NT2/D1 (cell line): ENCODE measurements at regions not wholly inside any gene's neighbourhood (a gene's known extent, or its start where the extent isn't known, plus 50 kb on each side); places are given as distances from the start of the nearest gene placed in this dataset.
A peak's percentile ranks its signal among the peaks of the same experiment; 100 is the strongest.

Experiments
- DNase-seq: peaks from one replicate; pipeline ENCODE4 v3.0.0-alpha.2; 2011; ENCODE audit warnings: low read depth, low spot score
- H3K27me3 ChIP-seq: 2 replicates; pipeline ENCODE4 v1.6.0; 2011; ENCODE audit warnings: mild to moderate bottlenecking; ENCODE audit not compliant: insufficient read length, insufficient read depth
- H3K36me3 ChIP-seq: 2 replicates; pipeline ENCODE4 v1.6.1; 2011; ENCODE audit warnings: mild to moderate bottlenecking, low read length, mixed read lengths; ENCODE audit not compliant: insufficient read depth, insufficient read length
- H3K4me1 ChIP-seq: 2 replicates; pipeline ENCODE4 v1.5.1; 2011; ENCODE audit not compliant: insufficient read depth, insufficient read length
- H3K4me3 ChIP-seq: 2 replicates; pipeline ENCODE4 v1.5.1; 2011; ENCODE audit warnings: low read depth; ENCODE audit not compliant: insufficient read length
- H3K9ac ChIP-seq: 2 replicates; pipeline ENCODE4 v1.6.0; 2011; ENCODE audit warnings: low read depth; ENCODE audit not compliant: insufficient read length
- H3K9me3 ChIP-seq: 2 replicates; pipeline ENCODE4 v1.5.1; 2011; ENCODE audit warnings: mild to moderate bottlenecking, low read length; ENCODE audit not compliant: insufficient read depth
- SUZ12 ChIP-seq: IDR thresholded peaks from 2 replicates; pipeline ENCODE4 v1.6.1; 2011; ENCODE audit not compliant: insufficient read length, insufficient read depth; ENCODE audit errors: extremely low read depth
- YY1 ChIP-seq: IDR thresholded peaks from 2 replicates; pipeline ENCODE4 v1.6.1; 2011; ENCODE audit not compliant: insufficient read length, insufficient read depth
- ZNF274 ChIP-seq: IDR thresholded peaks from 2 replicates; pipeline ENCODE4 v1.6.1; 2011; ENCODE audit warnings: mild to moderate bottlenecking, low read depth, low read length

- H3K27me3 ChIP-seq = peaks cover 5% of the 10 kb centered on the region
- no peaks in the 10 kb centered on the region for H3K36me3 ChIP-seq
- DNase-seq = peak; percentile 28
- peak overlapping the region; percentile 26 for H3K9ac ChIP-seq
- no peak overlapping the region for H3K4me3 ChIP-seq
- no peak for TF ChIP-seq YY1
- TF ChIP-seq SUZ12 = no peak
- no peak for TF ChIP-seq ZNF274
- H3K9me3 ChIP-seq = no peaks in the 10 kb centered on the region
- peaks cover 4% of the 10 kb centered on the region for H3K4me1 ChIP-seq
Observed at GRCh38 chr14:95460647-95461478, 55.6 kb downstream of the SYNE3 start.

- H3K9me3 ChIP-seq = no peaks in the 10 kb centered on the region
Observed at GRCh38 chr14:95458906-95459305, 57.5 kb downstream of the SYNE3 start.

GRCh38 chr14:95458459-95458858, 58.0 kb downstream of the SYNE3 start:
- Histone ChIP-seq H3K4me3 (no peak overlapping the region), H3K9me3 (no peaks in the 10 kb centered on the region), H3K27me3 (peaks cover 5% of the 10 kb centered on the region), H3K4me1 (peaks cover 4% of the 10 kb centered on the region), H3K36me3 (no peaks in the 10 kb centered on the region), H3K9ac (no peak overlapping the region)
- no peak for TF ChIP-seq ZNF274
- no peak for TF ChIP-seq SUZ12
- TF ChIP-seq YY1 = no peak
- DNase-seq = no peak

More at GRCh38 chr14:95458906-95459305, 57.5 kb downstream of the SYNE3 start:
- no peak for DNase-seq
- Histone ChIP-seq H3K27me3 (peaks cover 5% of the 10 kb centered on the region), H3K4me1 (peaks cover 4% of the 10 kb centered on the region), H3K9ac (no peak overlapping the region), H3K4me3 (no peak overlapping the region), H3K36me3 (no peaks in the 10 kb centered on the region)
- TF ChIP-seq SUZ12 (no peak), ZNF274 (no peak), YY1 (no peak)

GRCh38 chr14:95456281-95456680, 60.2 kb downstream of the SYNE3 start:
- TF ChIP-seq SUZ12 (no peak), ZNF274 (no peak), YY1 (no peak)
- Histone ChIP-seq H3K4me1 (peaks cover 3% of the 10 kb centered on the region), H3K9me3 (no peaks in the 10 kb centered on the region), H3K9ac (no peak overlapping the region), H3K36me3 (no peaks in the 10 kb centered on the region), H3K27me3 (no peaks in the 10 kb centered on the region), H3K4me3 (no peak overlapping the region)
- no peak for DNase-seq

- H3K27me3 ChIP-seq = no peaks in the 10 kb centered on the region
- H3K4me3 ChIP-seq = no peak overlapping the region
- no peaks in the 10 kb centered on the region for H3K9me3 ChIP-seq
- peaks cover 3% of the 10 kb centered on the region for H3K4me1 ChIP-seq
- DNase-seq = no peak
- no peaks in the 10 kb centered on the region for H3K36me3 ChIP-seq
- TF ChIP-seq YY1 (no peak), SUZ12 (no peak), ZNF274 (no peak)
- H3K9ac ChIP-seq = no peak overlapping the region
Observed at GRCh38 chr14:95455246-95455645, 61.2 kb downstream of the SYNE3 start.

GRCh38 chr14:95453713-95453980, 62.8 kb downstream of the SYNE3 start:
- Histone ChIP-seq H3K4me3 (no peak overlapping the region), H3K36me3 (no peaks in the 10 kb centered on the region), H3K27me3 (no peaks in the 10 kb centered on the region), H3K9me3 (no peaks in the 10 kb centered on the region), H3K4me1 (peaks cover 3% of the 10 kb centered on the region), H3K9ac (no peak overlapping the region)
- DNase-seq = no peak
- no peak for TF ChIP-seq ZNF274
- TF ChIP-seq SUZ12 = no peak
- TF ChIP-seq YY1 = no peak

GRCh38 chr14:95452893-95453712, 63.3 kb downstream of the SYNE3 start:
- no peak for DNase-seq
- H3K4me3 ChIP-seq = no peak overlapping the region
- no peaks in the 10 kb centered on the region for H3K9me3 ChIP-seq
- no peaks in the 10 kb centered on the region for H3K36me3 ChIP-seq
- no peak for TF ChIP-seq YY1
- TF ChIP-seq ZNF274 = no peak
- TF ChIP-seq SUZ12 = no peak
- no peak overlapping the region for H3K9ac ChIP-seq
- no peaks in the 10 kb centered on the region for H3K27me3 ChIP-seq
- H3K4me1 ChIP-seq = peaks cover 3% of the 10 kb centered on the region
